NCI-H774 (cell line): ENCODE measurements at regions not wholly inside any gene's neighbourhood (a gene's known extent, or its start where the extent isn't known, plus 50 kb on each side); places are given as distances from the start of the nearest gene placed in this dataset.

ENCODE experiments used
- DNase-seq: peaks from one replicate; lab custom pipeline; 2025; lab: John Stamatoyannopoulos, UW

DNA sequence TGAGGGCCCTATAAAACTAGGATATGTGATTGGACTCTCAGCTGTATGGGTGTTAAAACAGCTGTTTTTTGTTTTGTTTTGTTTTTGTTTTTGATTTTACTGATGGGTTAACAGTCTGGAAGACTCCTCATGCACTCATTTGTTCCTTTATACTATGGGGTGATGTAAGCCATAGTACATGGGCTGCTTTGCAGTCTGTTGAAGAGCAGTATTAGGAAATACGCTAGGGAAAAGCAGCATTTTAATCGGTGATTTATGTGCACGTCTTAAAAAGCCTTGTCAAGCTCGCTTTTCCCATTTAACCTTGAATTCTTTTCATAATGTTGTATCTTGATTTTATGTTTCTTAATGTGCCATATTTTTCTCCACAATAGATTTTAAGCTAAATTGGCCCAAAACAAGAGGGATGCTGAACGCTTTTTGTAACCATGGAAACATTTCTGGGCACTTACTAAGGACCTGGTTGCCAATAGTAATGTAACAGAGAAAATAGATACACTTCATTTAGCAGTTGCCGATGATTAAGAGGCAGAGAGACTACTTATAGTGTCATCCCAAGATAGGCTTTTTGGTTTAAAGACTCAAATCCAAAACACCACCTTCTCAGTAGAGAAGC is 244.0 kb downstream of the SNAPC1 start:
- DNase-seq, result no peak

DNA sequence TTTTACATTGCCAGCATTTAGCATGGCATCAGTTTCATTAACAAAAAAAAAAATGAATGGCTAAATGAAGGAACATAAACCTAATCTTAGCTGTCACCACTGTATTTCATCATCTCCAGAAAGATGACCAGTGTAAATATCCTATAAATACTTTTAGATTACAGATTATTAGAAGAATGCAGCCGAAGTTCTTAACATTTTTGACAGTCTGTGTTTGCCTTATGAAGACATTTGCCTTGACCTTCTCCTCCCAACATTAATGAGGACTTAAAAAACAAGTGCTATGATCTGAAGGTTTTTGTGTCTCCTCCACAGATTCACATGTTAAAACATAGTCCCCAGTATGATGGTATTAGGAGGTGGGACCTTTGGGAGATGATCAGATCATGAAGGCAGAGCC is 253.0 kb downstream of the SNAPC1 start:
- DNase-seq, result no peak

DNA sequence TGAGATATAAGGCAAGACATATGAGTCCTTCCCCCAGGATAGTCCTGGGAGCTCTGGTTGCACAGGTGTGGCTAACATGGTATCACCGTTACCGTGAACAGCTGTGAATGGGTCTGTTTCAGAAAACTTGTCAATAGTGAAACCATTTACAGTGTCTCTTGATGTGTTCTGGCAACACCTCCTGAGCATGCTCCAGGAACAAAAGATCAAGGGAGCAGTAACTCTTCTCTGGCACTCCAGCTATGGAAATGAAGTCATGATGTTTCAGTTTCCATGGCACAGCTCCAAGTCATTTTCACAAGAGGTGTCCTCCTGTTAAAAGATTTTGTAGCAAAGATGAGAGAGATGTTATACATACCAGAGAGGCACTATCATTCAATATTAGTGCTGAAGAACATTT is 253.7 kb downstream of the SNAPC1 start:
- DNase-seq, result no peak

GRCh38 chr14:62017651-62018230 is 255.5 kb downstream of the SNAPC1 start:
- no peak for DNase-seq

- no peak for DNase-seq
Measured at GRCh38 chr14:62018606-62019005, 256.4 kb downstream of the SNAPC1 start.

GRCh38 chr14:62027958-62028357 is 265.7 kb downstream of the SNAPC1 start:
- DNase-seq, result no peak

DNA sequence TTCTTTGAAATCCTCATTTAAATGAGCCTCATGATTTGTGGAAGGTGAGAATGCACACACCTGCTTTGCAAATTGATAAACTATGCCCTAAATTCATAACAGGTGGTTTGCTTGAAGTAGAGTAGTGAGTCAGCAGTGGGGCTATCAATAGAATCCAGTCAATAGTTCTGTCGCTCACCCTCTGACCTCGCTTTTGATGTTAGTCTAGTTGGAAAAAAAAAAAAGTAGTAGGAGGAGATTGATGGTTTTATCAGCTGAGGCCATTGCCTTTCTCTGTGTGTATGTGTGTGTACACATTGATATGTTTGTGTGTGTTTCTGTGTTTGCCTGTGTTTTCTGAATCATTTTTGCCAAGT is 267.3 kb downstream of the SNAPC1 start:
- DNase-seq, result no peak

- no peak for DNase-seq
Measured at GRCh38 chr14:62030387-62030786, 268.2 kb downstream of the SNAPC1 start.

DNA sequence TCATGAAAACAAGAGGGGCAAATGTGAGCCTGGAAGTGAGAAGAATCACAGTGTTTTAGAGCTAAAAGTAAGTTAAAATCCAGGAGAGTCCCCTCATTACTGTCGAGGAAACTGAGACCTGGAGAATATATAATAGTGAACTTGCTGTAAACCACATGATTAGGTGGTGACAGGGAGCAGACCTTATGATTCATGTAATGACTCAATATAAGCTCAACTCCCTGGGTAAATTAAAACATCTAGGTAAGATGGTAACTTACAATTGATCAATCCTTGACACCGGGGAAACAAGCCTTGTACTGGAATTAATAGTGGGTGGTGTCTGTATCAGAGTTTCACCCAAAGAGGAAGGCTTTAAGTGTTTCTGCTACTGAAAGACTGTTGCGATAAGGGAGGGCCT is 269.3 kb downstream of the SNAPC1 start:
- no peak for DNase-seq

GRCh38 chr14:62053188-62053587 is 291.0 kb downstream of the SNAPC1 start:
- DNase-seq, result no peak

- DNase-seq, result no peak
Measured at GRCh38 chr14:62056789-62057188, 294.6 kb downstream of the SNAPC1 start.

GRCh38 chr14:62062645-62063044 is 300.4 kb downstream of the SNAPC1 start:
- no peak for DNase-seq

- DNase-seq, result no peak
Measured at GRCh38 chr14:62064751-62065323, 302.6 kb downstream of the SNAPC1 start.

DNA sequence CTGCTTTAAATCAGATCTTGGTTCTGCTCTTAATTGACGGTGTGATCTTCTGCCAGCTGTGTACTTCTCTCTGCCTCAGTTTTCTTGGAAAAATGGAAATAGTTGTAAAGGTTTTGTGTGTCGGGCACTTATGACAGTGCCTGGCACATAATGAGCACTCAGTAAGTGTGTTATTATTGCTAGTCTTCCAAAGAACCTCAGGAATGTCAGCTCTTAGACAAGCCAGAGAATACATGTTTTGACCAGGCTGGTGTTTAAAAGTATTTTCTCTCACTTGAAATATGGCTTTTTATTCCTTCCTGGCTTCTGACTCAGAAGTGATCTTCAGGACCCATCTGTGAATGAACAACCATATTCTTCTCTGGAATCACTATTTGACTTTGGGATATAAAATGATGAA is 304.1 kb downstream of the SNAPC1 start:
- no peak for DNase-seq

- no peak for DNase-seq
Measured at GRCh38 chr14:62071039-62071438, 308.8 kb downstream of the SNAPC1 start.

DNA sequence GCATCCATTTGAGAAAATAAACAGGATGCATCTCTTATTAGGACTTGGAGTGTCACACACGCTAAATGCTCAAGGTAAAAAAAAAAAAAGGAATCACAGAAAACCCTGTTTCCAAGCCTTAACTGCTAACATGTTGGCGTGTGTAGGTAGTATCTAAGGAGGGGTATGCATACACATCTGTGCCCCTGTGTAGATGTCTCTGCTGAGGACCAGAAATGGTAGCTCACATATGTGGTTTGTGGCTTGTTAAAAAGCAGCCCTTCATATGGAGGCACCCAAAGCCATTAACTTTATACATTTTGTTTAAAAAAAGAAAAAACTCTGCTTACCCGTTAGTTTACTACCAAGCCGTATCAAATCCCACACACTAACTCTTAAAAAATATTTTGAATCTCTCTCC is 314.1 kb downstream of the SNAPC1 start:
- DNase-seq, result no peak

DNA sequence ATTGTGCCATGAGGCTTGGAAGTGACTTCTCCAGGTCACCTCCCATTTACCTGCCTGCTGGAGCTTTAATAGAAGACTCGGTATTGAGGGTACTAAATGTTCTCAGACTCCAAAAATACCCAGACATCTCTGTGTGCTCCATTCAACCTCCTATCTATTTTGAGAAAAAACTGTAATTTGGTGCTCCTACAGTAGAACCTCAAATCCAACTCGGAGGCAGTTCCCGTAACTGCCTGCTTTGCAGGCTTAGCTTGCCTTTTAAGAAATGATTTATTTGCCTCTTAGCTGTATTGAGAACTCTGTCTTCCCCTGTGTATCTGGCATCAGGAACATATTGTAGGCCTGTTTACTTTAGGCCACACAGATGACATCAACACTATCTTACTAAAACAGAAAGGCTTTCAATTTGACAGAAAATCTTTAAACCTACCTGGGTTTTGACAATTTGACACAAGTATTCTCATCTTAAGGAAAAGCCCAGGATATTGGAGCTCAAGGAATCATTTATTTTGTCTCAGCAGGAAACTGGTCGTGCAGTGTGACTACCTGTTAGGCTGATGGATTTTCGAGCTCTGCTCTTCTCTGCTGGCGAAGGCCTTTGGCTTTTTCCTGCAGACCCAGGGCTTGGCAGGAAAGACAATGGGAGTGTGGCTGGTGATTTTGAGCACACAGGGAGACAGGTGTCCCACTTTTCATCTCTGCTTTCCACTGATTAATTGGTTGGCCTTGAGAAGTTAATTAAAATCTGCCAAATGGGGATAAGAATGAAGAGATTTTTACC is 314.8 kb downstream of the SNAPC1 start:
- DNase-seq, result no peak

- no peak for DNase-seq
Measured at GRCh38 chr14:62077676-62078261, 315.5 kb downstream of the SNAPC1 start.

DNA sequence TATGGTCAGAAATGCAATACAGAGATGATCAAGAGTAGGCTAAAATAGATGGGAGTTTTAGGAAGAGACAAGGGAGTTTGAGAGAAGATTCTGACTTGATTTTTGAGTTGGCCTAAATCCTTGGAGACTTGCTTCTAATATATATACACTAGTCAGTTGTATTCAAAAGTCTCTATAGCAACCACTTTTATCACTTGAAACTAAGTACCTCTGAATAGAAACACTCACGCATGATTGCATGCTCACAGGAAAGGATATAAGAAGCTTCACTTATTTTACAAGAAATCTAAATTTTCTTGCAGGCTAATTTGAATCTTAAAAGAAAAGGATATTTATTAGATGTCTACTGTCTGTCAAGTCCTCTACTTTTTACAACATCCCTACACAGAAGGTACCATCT is 316.8 kb downstream of the SNAPC1 start:
- DNase-seq, result no peak

GRCh38 chr14:62081012-62081612 is 318.9 kb downstream of the SNAPC1 start:
- DNase-seq, result no peak

DNA sequence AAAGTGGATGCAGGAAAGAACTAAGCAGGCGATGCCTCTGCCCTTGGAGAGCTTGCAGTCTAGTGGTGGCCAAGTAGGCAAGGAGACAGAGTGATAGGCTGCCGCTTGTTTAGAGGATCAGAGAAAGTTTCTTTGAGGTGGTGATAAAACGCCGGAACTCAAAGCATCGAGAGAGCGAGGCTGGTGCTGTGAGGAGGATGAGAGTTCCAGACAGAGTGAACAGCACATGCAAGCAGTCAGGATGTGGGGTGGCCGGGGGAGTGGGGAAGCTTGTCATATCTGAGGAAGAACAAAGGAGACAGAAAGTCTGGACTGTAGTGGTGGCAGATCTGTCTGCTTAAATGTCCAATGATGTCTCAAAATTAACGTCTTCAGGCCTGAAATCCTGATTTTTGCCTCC is 319.7 kb downstream of the SNAPC1 start:
- no peak for DNase-seq

DNA sequence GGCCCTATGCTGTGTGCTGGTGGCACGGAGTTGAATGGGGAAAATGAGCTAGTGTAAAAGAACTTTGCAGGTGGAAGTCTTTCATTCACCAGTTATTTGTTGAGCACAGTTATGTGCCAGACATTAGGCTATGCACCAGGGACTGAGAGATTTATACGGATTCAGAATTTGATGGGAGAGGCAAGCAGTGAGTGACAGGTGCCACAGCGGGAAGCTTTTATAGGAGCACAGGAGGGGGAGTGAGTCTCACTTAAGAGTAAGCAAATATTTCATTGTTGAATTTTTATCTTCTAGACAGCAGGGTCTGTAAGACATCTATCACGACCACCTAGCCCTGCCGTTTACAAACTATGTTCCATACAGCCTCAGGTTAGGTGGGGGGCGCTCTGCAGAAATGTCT is 320.6 kb downstream of the SNAPC1 start:
- DNase-seq, result no peak
